ENCODE measurements at regions not wholly inside any gene's neighbourhood (a gene's known extent, or its start where the extent isn't known, plus 50 kb on each side); places are given as distances from the start of the nearest gene placed in this dataset.

- no peak for TF ChIP-seq RAD21 (IDR thresholded peaks at IDR 0.05; ENCODE audit: low read depth)
- 0 out of 2 replicates have a peak, but pooled peaks have one; percentile 30 for TF ChIP-seq TEAD4 (IDR thresholded peaks at IDR 0.05)
Observed at GRCh38 chr4:41454423-41454822, 83.5 kb upstream of the LIMCH1 start.

GRCh38 chr4:41455206-41455605 lies 82.8 kb upstream of the LIMCH1 start:
- TF ChIP-seq CEBPB (IDR thresholded peaks at IDR 0.05) (no peak), YY1 (IDR thresholded peaks at IDR 0.05; ENCODE audit: low read depth) (no peak), NFIC (IDR thresholded peaks at IDR 0.05) (peak; percentile 29), EGR1 (IDR thresholded peaks at IDR 0.05) (no peak), REST (IDR thresholded peaks at IDR 0.05; ENCODE audit: low read depth) (no peak), TAF1 (IDR thresholded peaks at IDR 0.05; ENCODE audit: low read depth) (no peak), MAX (IDR thresholded peaks at IDR 0.05) (no peak)

- TF ChIP-seq ZBTB7A (IDR thresholded peaks at IDR 0.05; ENCODE audit: low read depth) = no peak
- no peak for TF ChIP-seq YY1 (IDR thresholded peaks at IDR 0.05; ENCODE audit: low read depth)
Observed at GRCh38 chr4:41456559-41457101, 81.3 kb upstream of the LIMCH1 start.

GRCh38 chr4:41458689-41459088 lies 79.3 kb upstream of the LIMCH1 start:
- no peak for TF ChIP-seq TCF12 (IDR thresholded peaks at IDR 0.05; ENCODE audit: low read depth)
- TF ChIP-seq REST (IDR thresholded peaks at IDR 0.05; ENCODE audit: low read depth) = no peak
- TF ChIP-seq CEBPB (IDR thresholded peaks at IDR 0.05) = no peak
- TF ChIP-seq ZBTB7A (IDR thresholded peaks at IDR 0.05; ENCODE audit: low read depth) = no peak
- no peak for TF ChIP-seq CREB1 (IDR thresholded peaks at IDR 0.05; ENCODE audit: low read depth)
- TF ChIP-seq TEAD4 (IDR thresholded peaks at IDR 0.05) = no peak
- no peak for TF ChIP-seq RAD21 (IDR thresholded peaks at IDR 0.05; ENCODE audit: low read depth)
- TF ChIP-seq FOXM1 (IDR thresholded peaks at IDR 0.05; ENCODE audit: borderline replicate concordance, low read depth) = no peak
- TF ChIP-seq YY1 (IDR thresholded peaks at IDR 0.05; ENCODE audit: low read depth) = no peak
- no peak for TF ChIP-seq MAX (IDR thresholded peaks at IDR 0.05)
- TF ChIP-seq EGR1 (IDR thresholded peaks at IDR 0.05) = no peak
- no peak for TF ChIP-seq EP300 (IDR thresholded peaks at IDR 0.05; ENCODE audit: borderline replicate concordance)
- no peak for TF ChIP-seq TAF1 (IDR thresholded peaks at IDR 0.05; ENCODE audit: low read depth)
- no peak for TF ChIP-seq USF1 (IDR thresholded peaks at IDR 0.05)
- TF ChIP-seq NFIC (IDR thresholded peaks at IDR 0.05) = no peak

- TF ChIP-seq YY1 (IDR thresholded peaks at IDR 0.05; ENCODE audit: low read depth) (no peak), MAX (IDR thresholded peaks at IDR 0.05) (no peak), REST (IDR thresholded peaks at IDR 0.05; ENCODE audit: low read depth) (no peak), TCF12 (IDR thresholded peaks at IDR 0.05; ENCODE audit: low read depth) (no peak), CEBPB (IDR thresholded peaks at IDR 0.05) (no peak), ZBTB7A (IDR thresholded peaks at IDR 0.05; ENCODE audit: low read depth) (no peak), EGR1 (IDR thresholded peaks at IDR 0.05) (no peak), EP300 (IDR thresholded peaks at IDR 0.05; ENCODE audit: borderline replicate concordance) (no peak), USF1 (IDR thresholded peaks at IDR 0.05) (no peak), RAD21 (IDR thresholded peaks at IDR 0.05; ENCODE audit: low read depth) (no peak), CREB1 (IDR thresholded peaks at IDR 0.05; ENCODE audit: low read depth) (no peak)
Observed at GRCh38 chr4:41460641-41461040, 77.3 kb upstream of the LIMCH1 start.
